Anterior cingulate cortex (tissue), 58 donors: ENCODE measurements at regions not wholly inside any gene's neighbourhood (a gene's known extent, or its start where the extent isn't known, plus 50 kb on each side); places are given as distances from the start of the nearest gene placed in this dataset.
A peak's percentile ranks its signal among the peaks of the same experiment; 100 is the strongest.
"Not testable (repeated sequence)": the region's sequence is repeated elsewhere in the genome, so short reads cannot be mapped to it uniquely, and the experiment has no call there.

Source experiments
- DNase-seq, 58 donors: peaks; one replicate each; lab custom pipeline; 2025; lab: John Stamatoyannopoulos, UW

- peak in 14 of 58 donors; percentile 3 to 81 (median 24) for DNase-seq
Observed at GRCh38 chr9:87346061-87346665, 151.5 kb upstream of the DAPK1 start.

GRCh38 chr9:87350915-87351314 is 146.8 kb upstream of the DAPK1 start:
- no peak for DNase-seq

- DNase-seq, result no peak
Observed at GRCh38 chr9:87353301-87353700, 144.4 kb upstream of the DAPK1 start.

- DNase-seq, result no peak
Observed at GRCh38 chr9:87354147-87354546, 143.5 kb upstream of the DAPK1 start.

GRCh38 chr9:87357600-87357999 is 140.1 kb upstream of the DAPK1 start:
- no peak for DNase-seq

- DNase-seq, result no peak
Observed at GRCh38 chr9:87359264-87359663, 138.4 kb upstream of the DAPK1 start.

- DNase-seq, result no peak
Observed at GRCh38 chr9:87359958-87360601, 137.6 kb upstream of the DAPK1 start.

- no peak for DNase-seq
Observed at GRCh38 chr9:87370049-87370685, 127.5 kb upstream of the DAPK1 start.

GRCh38 chr9:87371795-87372355 is 125.8 kb upstream of the DAPK1 start:
- DNase-seq, result no peak

- DNase-seq, result no peak
Observed at GRCh38 chr9:87372356-87372851, 125.3 kb upstream of the DAPK1 start.

- not testable (repeated sequence) for DNase-seq
Observed at GRCh38 chr9:87374023-87374919, 123.4 kb upstream of the DAPK1 start.

- DNase-seq, result no peak
Observed at GRCh38 chr9:87375397-87376073, 122.1 kb upstream of the DAPK1 start.

- DNase-seq, result no peak
Observed at GRCh38 chr9:87378676-87379075, 119.0 kb upstream of the DAPK1 start.

GRCh38 chr9:87379300-87379699 is 118.4 kb upstream of the DAPK1 start:
- no peak for DNase-seq

GRCh38 chr9:87381050-87381711 is 116.5 kb upstream of the DAPK1 start:
- no peak for DNase-seq

GRCh38 chr9:87381746-87382145 is 115.9 kb upstream of the DAPK1 start:
- DNase-seq, result no peak

- DNase-seq, result no peak
Observed at GRCh38 chr9:87382900-87383299, 114.8 kb upstream of the DAPK1 start.

- no peak for DNase-seq
Observed at GRCh38 chr9:87383344-87384150, 114.1 kb upstream of the DAPK1 start.
